ENCODE measurements at regions not wholly inside any gene's neighbourhood (a gene's known extent, or its start where the extent isn't known, plus 50 kb on each side); places are given as distances from the start of the nearest gene placed in this dataset.
"Not testable (repeated sequence)": the region's sequence is repeated elsewhere in the genome, so short reads cannot be mapped to it uniquely, and the experiment has no call there.

DNA sequence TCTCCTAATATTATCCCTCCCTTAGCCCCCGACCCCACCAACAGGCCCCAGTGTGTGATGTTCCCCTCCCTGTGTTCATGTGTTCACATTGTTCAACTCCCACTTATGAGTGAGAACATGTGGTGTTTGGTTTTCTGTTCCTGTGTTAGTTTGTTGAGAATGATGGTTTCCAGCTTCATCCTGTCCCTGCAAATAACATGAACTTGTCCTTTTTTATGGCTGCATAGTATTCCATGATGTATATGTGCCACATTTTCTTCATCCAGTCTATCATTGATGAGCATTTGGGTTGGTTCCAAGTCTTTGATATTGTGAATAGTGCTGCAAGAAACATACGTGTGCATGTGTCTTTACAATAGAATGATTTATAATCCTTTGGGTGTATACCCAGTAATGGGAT is 241.3 kb upstream of the SGO1 start:
- DNase-seq, result not testable (repeated sequence)

DNA sequence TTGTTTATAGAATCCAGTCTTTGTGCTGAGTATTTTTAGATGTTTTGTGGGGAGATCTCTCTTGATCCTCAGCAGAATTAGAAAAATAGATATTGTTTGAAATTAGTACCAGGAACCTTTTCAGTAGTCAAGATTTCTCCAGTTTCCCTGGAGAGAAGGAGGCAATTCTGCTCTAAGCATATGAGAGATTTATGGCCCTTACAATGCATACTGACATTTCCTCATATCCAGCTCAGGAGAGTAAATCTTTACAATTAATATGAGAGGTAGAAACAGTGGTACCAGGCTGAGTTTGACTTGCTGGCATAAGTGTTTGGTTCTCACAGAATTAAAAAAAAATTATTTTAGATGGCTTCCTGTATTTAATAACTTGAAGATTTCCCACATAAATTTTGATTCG is 239.1 kb upstream of the SGO1 start:
- no peak for DNase-seq

DNA sequence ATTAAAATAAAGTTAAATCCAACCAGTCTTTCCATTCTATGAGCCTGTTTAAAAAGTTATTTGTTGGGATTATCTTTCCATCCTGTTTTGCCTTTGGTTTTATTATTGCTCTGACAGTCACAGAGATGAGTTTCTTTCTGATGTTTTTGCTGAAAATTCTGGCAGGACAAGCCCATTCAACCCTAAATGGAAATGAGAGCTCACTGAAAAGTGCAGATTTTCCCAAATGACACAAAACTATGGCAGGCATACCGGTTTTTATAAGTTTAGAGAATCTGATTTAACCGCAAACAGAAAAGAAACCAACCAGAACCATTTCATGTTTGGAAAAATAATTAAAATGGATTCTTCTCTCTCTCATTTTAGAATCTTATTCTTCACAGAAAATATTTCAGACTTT is 238.1 kb upstream of the SGO1 start:
- DNase-seq, result no peak

DNA sequence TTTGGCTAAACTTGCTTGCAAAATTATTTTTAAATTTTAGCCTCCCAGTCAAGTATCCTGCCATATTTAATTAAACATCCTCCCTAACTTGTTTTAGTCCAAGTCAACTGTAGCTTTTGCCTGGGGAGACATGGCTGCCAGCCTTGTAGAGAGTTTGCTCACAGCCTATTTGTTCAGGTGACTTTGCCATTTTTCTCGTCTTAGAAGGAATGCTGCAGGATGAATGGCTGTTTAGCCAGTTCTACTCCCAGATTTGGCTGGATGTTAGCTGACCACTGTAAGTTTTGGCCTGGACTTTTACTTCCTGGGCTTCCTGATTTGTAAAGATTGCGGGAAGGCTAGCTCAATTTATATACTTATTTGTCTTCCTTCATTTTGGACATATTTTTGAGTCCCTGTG is 236.4 kb upstream of the SGO1 start:
- no peak for DNase-seq

DNA sequence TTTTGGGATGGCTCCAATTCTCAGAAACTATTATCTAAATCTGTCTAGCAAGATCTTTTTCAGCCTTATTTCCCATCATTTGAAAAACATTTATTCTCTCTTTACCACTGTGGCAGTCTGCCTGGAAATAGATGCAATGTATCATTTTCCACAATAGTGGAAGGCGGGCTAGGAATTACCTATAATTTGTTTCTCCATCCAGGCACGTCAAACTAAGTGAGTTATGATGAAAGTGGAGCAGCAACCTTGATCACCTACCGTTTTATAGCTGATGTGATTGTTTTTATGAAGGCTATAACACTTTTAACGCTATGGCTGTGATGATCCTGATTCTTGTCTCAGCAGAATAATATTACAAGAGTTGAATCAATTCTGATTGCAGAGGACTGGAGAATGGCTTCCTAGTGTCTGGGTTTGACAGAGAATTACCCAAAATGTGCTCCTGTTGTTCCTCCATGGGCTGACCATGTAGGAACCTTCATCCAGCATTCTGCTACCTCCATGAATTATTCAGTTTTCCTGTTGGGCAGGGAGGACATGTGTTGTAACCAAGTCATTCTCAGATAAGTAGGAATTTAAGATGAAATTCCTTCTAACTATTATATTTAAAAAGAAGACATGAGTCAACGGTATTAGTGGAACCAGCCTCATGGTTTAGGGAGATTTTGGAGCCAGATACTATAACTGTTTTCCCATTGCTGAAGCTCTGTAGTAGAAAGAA is 231.5 kb upstream of the SGO1 start:
- no peak for DNase-seq

DNA sequence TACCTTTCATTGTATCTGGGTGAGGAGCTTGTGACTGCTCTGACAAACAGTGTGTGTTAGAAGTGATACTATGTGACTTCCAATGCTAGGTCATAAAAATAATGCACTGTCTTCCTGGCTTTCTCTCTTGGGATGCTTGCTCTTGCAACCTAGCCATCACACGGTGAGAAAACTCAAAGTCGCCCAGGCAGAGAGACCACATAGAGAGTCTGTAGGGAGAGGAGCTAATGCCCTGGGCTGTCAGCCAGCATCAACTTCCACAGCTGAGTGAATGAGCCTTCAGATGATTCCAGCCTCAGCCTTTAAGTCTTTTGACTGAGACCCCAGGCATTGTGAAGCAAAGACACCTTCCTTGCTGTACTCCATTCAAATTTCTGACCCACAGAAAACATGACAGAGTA is 220.6 kb upstream of the SGO1 start:
- DNase-seq, result no peak

DNA sequence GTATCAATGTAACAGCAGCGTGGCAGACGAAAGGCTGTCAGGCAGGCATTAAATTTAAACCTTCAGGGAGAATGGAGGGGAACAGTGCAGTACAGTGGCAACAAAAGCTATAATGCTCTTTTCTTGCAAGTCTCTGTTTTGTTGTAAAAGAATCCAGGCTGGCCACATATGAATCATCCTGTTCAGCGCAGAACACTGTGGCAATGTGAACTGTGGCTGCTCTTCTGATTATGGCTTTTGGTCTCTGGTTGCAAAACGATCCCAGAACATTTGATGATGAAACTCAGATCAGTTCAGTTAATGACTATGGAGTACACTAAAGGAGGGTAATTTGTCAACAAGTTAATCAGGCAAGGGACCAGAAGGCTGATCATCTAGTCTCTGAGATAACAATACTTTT is 219.7 kb upstream of the SGO1 start:
- no peak for DNase-seq

DNA sequence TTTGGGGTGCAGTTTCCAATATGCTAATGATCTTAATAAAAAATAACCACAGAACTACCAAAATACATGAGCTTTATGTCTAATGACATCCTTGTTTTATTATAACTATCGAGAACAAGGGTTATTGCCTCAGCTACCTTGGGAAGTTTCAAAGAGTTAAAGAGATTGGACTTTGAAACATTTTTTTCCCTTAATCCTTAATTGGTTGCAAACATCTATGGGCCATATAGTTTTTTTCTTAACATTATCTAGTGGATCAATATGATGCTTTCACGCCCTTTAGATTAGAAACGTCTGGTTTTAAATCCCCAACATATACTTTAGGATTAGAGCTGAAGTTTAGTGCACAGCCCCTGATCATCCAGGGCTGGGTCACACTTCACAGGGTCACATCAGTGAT is 219.2 kb upstream of the SGO1 start:
- no peak for DNase-seq

DNA sequence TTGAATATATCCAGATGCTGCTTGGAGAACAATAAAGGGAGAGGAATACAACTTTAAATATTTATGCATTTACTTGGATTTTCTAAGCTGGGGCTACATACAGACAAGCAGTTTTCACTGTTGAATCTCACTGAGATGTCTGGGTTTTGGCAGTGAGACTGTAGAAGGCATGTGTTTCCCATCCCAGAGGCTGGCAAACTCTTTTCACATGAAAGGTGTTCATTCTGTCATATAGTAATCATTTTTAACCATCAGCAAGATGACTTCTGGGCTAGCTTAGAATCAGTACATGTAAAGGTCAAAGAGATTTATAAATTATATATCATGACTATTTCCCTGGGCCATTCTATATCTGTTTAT is 218.7 kb upstream of the SGO1 start:
- DNase-seq, result no peak

DNA sequence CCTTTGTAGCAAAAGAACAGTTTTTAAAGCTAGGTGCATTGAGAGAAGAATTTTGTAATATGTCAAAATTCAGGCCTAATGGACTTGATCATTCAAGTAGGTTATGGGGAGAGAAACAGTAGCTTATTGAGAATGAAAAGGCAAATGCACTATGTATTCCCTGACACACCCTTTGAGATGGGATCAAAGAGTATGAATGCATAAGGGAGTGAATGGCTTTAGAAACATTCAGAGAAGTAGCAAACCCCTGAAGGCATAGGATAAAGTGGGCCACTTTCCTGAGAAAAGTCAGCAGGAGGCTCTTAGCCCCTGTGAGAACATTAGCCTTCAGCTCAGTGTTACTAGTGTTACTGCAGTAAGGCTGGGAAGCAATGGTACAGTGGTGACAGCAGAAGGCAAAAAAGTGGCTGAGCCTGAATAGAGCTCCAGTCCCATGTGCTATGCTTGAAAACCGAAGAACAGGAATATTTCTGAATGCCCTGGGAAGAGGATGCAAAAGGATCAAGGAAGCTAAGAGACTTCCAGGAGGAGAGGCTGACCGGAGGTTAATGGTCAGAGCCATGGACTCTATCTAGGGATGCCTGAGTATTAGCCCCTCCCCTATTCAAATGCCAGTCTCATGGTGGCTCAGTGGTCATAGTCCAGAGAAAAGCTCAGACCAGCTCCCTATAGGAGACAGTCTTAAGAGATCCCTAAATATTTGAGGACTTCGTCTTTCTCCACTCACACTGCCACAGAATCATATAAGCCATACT is 218.2 kb upstream of the SGO1 start:
- no peak for DNase-seq

DNA sequence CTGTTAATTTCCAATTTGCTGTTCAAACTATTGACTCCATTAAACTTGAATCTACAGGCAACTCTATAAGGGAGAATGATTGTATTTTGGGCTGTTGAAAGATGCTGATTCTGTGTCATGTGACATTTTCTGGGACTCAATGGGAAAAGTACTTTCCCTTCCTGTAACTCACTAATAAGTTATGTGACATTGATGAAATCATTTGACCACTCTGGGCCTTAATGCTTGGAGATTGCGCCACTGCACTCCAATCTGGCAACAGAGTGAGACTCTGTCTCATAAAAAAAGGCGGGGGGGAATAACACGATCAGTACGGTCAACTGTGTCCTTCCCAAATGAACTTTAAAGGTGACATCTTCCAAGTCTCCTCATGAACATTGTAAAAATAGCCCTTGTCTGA is 215.2 kb upstream of the SGO1 start:
- no peak for DNase-seq

DNA sequence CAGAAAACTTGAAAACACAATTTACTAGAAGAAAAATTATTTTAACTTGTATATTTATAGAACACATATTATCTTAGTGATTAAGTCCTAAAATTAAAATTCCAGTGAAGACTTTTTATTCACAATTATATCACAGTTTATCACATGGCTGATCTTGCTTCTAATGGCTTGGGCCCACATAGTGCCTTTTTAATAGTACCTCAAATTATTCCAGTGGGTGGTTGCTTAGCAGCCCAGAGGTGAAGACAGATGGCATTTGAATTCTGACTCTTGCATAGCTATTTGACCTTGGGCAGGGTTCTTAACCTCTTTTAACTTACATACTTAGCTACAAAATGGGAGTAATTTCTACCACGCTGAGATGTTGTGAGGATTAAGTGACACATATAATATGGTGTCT is 214.7 kb upstream of the SGO1 start:
- DNase-seq, result no peak

DNA sequence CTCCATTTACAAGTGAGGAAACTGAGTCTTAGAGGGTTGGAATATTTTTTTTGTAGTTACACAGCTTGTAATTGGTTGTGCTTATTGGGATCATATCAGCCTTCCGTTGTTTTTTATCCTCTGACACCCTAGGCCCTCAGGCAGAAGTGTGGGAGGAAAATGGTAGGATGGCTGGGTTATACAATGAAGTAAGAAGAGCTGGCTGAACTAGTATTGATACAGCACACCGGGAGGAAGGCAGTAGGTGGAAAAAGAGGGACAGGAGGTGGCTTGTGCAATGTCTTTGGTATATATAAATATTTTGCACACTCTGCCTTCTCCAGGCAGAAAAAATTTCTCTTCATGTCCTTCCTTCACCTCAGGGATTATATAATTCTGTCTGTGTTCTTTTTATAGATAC is 214.3 kb upstream of the SGO1 start:
- no peak for DNase-seq

DNA sequence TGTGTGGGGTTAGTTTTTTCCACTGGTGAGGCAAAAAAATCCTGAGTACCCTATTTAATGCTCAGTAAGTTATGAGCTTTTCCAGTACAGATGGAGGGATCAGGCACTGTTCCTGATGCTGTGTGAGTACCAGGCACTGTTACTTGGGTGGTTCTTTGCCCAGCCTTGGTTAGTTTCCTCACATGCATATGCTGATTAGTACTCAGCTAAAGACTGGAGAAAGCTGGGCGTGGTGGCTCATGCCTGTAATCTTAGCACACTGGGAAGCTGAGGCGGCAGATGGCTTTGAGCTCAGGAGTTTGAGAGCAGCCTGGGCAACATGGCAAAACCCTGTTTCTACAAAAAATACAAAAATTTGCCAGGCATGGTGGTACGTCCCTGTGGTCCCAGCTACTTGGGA is 210.3 kb upstream of the SGO1 start:
- DNase-seq, result no peak

DNA sequence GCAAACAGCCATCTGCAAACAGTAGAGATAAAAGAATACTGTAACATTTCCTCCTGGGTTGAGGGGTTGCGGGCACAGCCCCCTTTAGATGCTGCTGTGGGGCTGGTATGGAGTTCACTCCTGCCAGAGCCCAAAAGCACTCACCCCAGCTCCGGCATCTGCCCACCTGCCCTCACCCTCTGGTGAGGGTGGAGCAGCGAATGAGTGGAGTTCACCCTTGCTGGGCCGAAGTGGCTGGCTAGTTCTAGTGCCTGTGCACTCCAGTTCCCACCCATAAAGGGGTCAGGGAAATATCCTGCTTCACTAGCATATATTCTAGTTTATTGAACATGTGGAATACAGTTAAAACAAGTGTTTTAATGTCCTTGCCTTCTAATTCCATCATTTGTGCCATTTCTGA is 209.7 kb upstream of the SGO1 start:
- DNase-seq, result no peak

DNA sequence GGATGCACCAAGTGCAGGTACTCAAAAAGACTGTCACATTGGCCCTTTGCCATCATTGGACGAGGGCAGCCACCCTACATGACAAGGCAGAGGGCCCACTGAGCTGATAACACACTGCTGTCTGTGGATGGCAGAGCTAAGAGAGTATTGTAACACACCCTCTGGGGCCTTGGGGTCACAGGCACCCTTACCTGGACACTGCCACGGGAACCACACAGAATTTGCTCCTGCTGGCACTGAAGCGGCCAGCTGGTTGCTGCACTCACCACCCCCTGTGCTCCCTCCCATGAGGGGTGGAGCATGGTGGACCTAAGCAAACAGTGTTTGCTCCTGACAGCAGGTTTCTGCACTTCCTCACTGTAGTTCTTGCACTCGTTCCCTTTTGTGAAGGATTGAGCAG is 208.2 kb upstream of the SGO1 start:
- DNase-seq, result no peak

DNA sequence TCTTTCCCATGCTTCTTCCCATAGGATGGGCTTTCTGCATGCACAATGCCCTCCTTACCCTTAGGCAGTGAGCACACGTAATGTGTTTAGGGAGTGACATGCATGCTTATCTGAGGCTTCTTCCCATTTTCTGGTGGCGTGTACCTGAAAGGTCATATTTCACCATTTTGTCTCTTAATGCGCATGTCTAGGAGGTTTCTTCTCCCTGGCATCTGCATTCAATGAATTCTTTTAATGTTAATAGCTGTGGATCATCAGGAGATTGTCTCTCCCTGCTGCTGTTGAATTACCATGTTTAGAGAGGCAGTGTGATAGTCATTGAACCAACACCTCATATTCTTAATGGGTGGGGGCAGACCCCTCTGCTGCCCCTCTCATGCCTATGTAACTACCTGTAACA is 205.6 kb upstream of the SGO1 start:
- no peak for DNase-seq

DNA sequence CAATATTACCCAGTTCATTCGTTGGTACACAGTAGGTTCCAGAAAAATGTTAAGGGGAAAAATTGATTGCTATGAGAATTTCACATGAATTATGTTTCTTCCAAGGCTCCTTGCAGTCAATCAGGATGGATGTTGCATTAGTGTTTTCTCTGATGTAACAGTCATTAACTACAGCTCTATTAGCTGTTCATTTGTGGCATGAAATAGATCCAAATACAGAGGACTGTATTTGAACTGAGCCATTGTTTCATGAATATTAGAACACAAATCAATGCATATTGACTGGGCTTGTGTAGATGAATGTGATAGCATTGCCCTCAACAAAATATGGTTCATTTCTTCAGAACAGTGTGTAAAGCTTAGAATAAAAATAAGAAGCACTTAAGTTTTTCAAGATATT is 203.0 kb upstream of the SGO1 start:
- DNase-seq, result no peak

DNA sequence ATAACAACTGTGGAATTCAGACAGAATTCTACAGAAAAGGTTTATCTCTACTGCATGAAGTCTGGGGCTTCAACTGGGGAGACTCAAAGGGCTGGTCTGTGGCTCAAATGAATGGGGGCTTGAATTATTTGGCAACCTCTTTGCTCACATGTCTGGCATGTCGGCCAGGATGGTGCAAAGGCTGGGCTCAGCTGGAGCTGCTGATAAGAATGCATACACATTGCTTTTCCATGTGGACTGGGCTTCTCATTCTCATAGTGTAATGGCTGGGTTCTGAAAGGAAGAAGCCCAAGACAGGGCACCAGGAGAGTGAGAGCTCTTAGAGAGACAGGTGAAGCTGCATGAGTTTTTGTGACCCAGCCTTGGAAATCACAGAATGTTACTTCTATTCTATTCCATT is 194.3 kb upstream of the SGO1 start:
- DNase-seq, result no peak

DNA sequence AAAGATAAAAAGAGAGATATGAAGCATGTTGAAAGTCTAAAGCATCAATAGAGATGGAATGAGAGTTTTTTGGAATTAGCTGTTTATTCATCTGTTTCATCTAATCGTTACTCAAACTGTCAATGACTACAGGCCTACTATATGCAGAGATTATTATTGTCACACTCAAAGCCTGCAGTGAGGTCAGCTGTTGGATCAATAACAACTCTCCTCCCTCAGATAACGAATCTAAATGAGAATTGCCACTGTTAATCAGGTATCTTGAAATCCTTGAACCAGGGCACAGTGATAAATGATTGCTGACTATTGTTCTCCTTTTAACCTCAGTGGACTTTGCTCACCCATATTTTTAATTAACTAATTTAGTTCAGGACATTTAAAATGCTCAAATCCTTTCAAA is 192.3 kb upstream of the SGO1 start:
- no peak for DNase-seq

DNA sequence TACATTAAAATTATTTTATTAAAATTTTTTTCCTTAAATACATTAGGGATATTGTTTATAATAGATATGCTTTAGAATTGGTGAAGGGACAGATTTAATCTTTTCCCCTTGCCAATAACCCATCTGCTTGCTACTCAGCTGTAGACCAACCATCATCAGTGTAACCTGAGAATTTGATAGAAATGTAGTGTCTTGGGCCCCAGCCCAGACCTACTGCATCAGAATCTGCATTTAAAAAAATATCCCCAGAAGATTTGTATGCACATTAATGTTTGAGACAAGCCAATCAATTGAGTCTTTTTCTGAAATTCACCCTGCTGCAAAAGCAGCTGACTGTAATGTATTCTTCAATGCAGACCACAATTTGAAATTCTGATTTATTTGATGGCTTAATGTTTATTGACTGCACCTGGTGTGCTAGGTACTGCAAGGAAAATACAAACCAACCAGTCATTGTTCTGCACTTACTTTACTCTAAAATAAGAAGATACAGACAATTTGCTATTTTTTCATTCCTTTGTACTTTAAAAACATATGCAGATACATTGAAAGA is 190.7 kb upstream of the SGO1 start:
- no peak for DNase-seq

DNA sequence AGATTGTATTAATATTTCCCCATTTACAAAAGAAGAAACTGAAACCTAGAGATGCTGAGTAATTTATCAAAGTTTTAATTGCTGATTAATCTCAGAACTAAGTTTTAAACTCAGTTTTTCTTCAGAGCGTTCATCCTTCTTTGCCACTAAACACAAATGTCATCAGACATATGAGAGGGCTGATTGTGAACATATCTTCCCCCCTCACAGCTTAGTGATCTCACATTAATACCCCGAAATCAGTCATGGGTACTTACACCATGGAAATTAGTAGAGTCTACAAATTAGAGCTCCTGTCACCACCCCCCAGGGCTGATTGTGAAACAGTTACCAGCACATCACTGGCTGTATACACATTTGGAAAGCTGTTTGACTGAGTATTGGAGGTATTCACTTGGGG is 189.3 kb upstream of the SGO1 start:
- no peak for DNase-seq

DNA sequence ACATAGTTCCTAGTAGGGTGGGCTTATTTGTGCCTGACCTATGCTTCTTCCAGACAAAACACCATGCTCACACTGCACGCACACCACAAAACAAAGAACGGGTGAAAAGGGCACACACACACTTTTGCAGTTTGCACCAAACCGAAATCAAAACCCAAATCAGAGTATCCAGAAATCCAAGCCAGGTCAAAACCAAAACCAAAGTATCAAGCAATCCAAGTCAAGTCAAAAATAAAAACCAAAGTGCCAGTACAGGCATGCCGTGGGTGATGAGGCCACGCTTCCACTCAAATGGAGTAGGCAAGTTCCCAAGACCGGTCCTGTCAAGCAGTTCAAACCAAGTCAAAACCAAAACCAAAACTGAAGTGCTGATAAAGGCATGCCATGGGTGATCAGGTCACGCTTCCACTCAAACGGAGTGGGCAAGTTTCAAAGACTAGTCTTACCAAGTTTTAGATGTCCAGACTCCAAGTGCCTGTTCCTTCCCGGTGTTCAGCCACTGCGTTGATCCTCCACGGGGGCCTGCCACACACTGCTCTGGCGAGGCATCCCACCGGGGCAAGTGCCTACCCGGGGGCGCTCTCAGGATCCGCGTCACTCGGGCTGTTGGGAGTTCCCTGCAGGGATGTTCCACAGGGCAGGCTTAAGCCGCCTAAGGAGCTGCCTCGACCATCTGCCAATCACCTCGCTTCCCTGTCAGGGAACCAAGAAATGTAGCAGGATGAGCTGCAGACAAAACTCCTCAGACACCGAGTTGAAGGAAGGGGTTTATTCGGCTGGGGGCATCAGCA is 184.5 kb upstream of the SGO1 start:
- not testable (repeated sequence) for DNase-seq

DNA sequence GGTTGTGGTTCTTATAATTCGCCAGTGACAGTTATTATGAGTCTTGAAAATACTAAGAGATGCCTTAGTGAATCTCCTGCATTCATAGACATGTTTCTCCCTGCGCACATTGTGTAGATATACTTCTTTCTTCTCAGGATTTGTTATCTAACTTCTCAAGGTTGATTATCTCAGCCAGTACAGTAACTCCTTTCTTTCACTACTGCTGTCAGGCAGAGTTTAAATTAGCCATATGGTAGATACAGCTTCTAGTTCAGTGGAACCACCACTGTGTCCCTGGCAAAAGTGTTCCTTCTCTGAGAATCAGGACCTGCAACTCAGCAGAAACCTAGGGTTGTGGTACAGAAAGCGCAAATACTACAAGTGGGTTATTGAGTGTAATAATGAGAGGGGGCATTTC is 175.0 kb upstream of the SGO1 start:
- no peak for DNase-seq
